GM23338 (cell line): ENCODE measurements at regions not wholly inside any gene's neighbourhood (a gene's known extent, or its start where the extent isn't known, plus 50 kb on each side); places are given as distances from the start of the nearest gene placed in this dataset.

Source experiments
- ATAC-seq: fragments of 200-7000 bp; cut with Tn5 transposase; 3 replicates; pipeline ENCODE4 v1.9.1; 2020
- DNase-seq: peaks from one replicate; pipeline ENCODE4 v3.0.0-alpha.2; 2015; ENCODE audit warnings: low spot score
- H2AFZ ChIP-seq: fragments of 200-600 bp; sonication (generic); 2 replicates; pipeline ENCODE4 v1.8.0; 2016; ENCODE audit warnings: antibody characterized with exemption, mild to moderate bottlenecking, moderate library complexity
- H3F3A ChIP-seq: fragments of 200-600 bp; sonication (generic); replicated peaks from 2 replicates; pipeline ENCODE4 v1.8.0; 2017; ENCODE audit warnings: antibody characterized with exemption, mixed run types, low read depth
- H3K27ac ChIP-seq: fragments of 200-600 bp; sonication (generic); 2 replicates; pipeline ENCODE4 v1.6.1; 2016; ENCODE audit warnings: low read depth
- H3K27me3 ChIP-seq: fragments of 200-600 bp; sonication (generic); 2 replicates; pipeline ENCODE4 v1.8.0; 2016; ENCODE audit warnings: mild to moderate bottlenecking, mixed run types, moderate library complexity; ENCODE audit not compliant: insufficient read depth
- H3K36me3 ChIP-seq: fragments of 200-600 bp; sonication (generic); 2 replicates; pipeline ENCODE4 v1.8.0; 2016; ENCODE audit warnings: mild to moderate bottlenecking; ENCODE audit not compliant: insufficient read depth
- H3K4me1 ChIP-seq: fragments of 200-600 bp; sonication (generic); 2 replicates; pipeline ENCODE4 v1.8.0; 2016; ENCODE audit warnings: mild to moderate bottlenecking, moderate library complexity; ENCODE audit not compliant: insufficient read depth
- H3K4me2 ChIP-seq: fragments of 200-600 bp; sonication (generic); 2 replicates; pipeline ENCODE4 v1.7.1; 2017; ENCODE audit warnings: mixed run types
- H3K4me3 ChIP-seq: fragments of 200-600 bp; sonication (generic); 2 replicates; pipeline ENCODE4 v1.6.1; 2016; ENCODE audit warnings: mixed run types
- H3K79me2 ChIP-seq: fragments of 200-600 bp; sonication (generic); replicated peaks from 2 replicates; pipeline ENCODE4 v1.8.0; 2017; ENCODE audit warnings: mild to moderate bottlenecking; ENCODE audit not compliant: insufficient read depth
- H3K9me2 ChIP-seq: fragments of 200-600 bp; sonication (generic); 2 replicates; pipeline ENCODE4 v1.8.0; 2017; ENCODE audit not compliant: insufficient read depth
- H4K20me1 ChIP-seq: fragments of 200-600 bp; sonication (generic); replicated peaks from 2 replicates; pipeline ENCODE4 v1.8.0; 2017; ENCODE audit warnings: mild to moderate bottlenecking; ENCODE audit not compliant: insufficient read depth
- H3K27ac Mint-ChIP-seq: 2 replicates; pipeline ENCODE4 v1.8.0; 2020; ENCODE audit warnings: inconsistent platforms, mild to moderate bottlenecking, moderate library complexity, mixed read lengths
- H3K27me3 Mint-ChIP-seq: 3 replicates; pipeline ENCODE4 v1.8.0; 2022; ENCODE audit warnings: low read depth, mild to moderate bottlenecking, moderate library complexity, mixed read lengths, inconsistent platforms; ENCODE audit not compliant: insufficient read depth, poor library complexity
- H3K36me3 Mint-ChIP-seq: 3 replicates; pipeline ENCODE4 v1.8.0; 2021; ENCODE audit warnings: low read depth, mild to moderate bottlenecking, inconsistent platforms, moderate library complexity, mixed read lengths
- H3K4me1 Mint-ChIP-seq: 3 replicates; pipeline ENCODE4 v1.8.0; 2020; ENCODE audit warnings: mild to moderate bottlenecking, inconsistent platforms, mixed read lengths
- H3K4me3 Mint-ChIP-seq: 3 replicates; pipeline ENCODE4 v1.8.0; 2021; ENCODE audit warnings: moderate library complexity, mild to moderate bottlenecking, inconsistent platforms, mixed read lengths
- H3K9me3 Mint-ChIP-seq: 3 replicates; pipeline ENCODE4 v1.8.0; 2020; ENCODE audit warnings: moderate library complexity, mild to moderate bottlenecking, inconsistent platforms, mixed read lengths
- CTCF ChIP-seq, 2 experiments: fragments of 200-600 bp in 1 of 2; sonication (generic) in 1 of 2; conservative IDR thresholded peaks; 2 replicates each; pipeline versions ENCODE4 v1.5.1 to v1.6.1; 2016 to 2017; ENCODE audit warnings: antibody characterized with exemption in 2 of 2, low read depth in 2 of 2, mild to moderate bottlenecking in 2 of 2, moderate library complexity in 1 of 2
- ETS1 ChIP-seq: IDR thresholded peaks from 2 replicates; pipeline ENCODE4 v1.6.1; 2016; ENCODE audit warnings: antibody characterized with exemption
- EZH2 ChIP-seq: fragments of 200-600 bp; sonication (generic); IDR thresholded peaks from one replicate; pipeline ENCODE4 v1.8.0; 2017; ENCODE audit warnings: antibody characterized with exemption, mild to moderate bottlenecking, low read depth; ENCODE audit not compliant: unreplicated experiment
- EZH2phosphoT487 ChIP-seq: fragments of 200-600 bp; sonication (generic); IDR thresholded peaks from one replicate; pipeline ENCODE4 v1.8.1; 2018; ENCODE audit warnings: antibody characterized with exemption; ENCODE audit not compliant: unreplicated experiment
- JUNB ChIP-seq: IDR thresholded peaks from one replicate; pipeline ENCODE4 v1.6.1; 2016; ENCODE audit warnings: antibody characterized with exemption; ENCODE audit not compliant: unreplicated experiment
- POLR2AphosphoS5 ChIP-seq: IDR thresholded peaks from 2 replicates; pipeline ENCODE4 v1.6.1; 2016; ENCODE audit warnings: antibody characterized with exemption, low read depth
- REST ChIP-seq: IDR thresholded peaks from one replicate; pipeline ENCODE4 v1.6.1; 2018; ENCODE audit warnings: antibody characterized with exemption; ENCODE audit not compliant: unreplicated experiment
- STAT1 ChIP-seq: IDR thresholded peaks from one replicate; pipeline ENCODE4 v1.6.1; 2016; ENCODE audit warnings: antibody characterized with exemption; ENCODE audit not compliant: unreplicated experiment
- ZNF114 ChIP-seq: fragments of 250-450 bp; sonication (Bioruptor Pico); IDR thresholded peaks from 2 replicates; pipeline ENCODE4 v1.5.0; 2020; ENCODE audit warnings: mild to moderate bottlenecking, moderate library complexity
- ZNF331 ChIP-seq: fragments of 250-450 bp; sonication (Bioruptor Pico); IDR thresholded peaks from 2 replicates; pipeline ENCODE4 v1.5.0; 2020; ENCODE audit warnings: low read depth, mild to moderate bottlenecking, moderate library complexity

- H3K79me2 ChIP-seq, result no peaks in the 10 kb centered on the region
- no peaks in the 10 kb centered on the region for H3K4me1 ChIP-seq
- H3K4me3 ChIP-seq, result no peak overlapping the region
- H3K9me3 Mint-ChIP-seq, result peaks cover 25% of the 10 kb centered on the region
- no peaks in the 10 kb centered on the region for H3F3A ChIP-seq
- no peaks in the 10 kb centered on the region for H4K20me1 ChIP-seq
- no peak overlapping the region for H3K27ac Mint-ChIP-seq
- H3K27me3 ChIP-seq, result no peaks in the 10 kb centered on the region
- TF ChIP-seq EZH2phosphoT487, result no peak
- no peak for TF ChIP-seq ZNF114 (CRISPR knock-in tag)
- TF ChIP-seq ETS1, result no peak
- TF ChIP-seq EZH2, result no peak
- TF ChIP-seq POLR2AphosphoS5, result no peak
- TF ChIP-seq STAT1, result no peak
- TF ChIP-seq CTCF (conservative IDR thresholded peaks at IDR 0.05; ENCODE audit: low read depth in 2 of 2), result no peak
- TF ChIP-seq ZNF331 (CRISPR knock-in tag), result no peak
- no peak overlapping the region for H3K4me2 ChIP-seq
- H2AFZ ChIP-seq, result no peak overlapping the region
- no peak for DNase-seq
- H3K27ac ChIP-seq, result no peak overlapping the region
- H3K9me2 ChIP-seq, result peaks cover 14% of the 10 kb centered on the region
- no peak overlapping the region for H3K4me3 Mint-ChIP-seq
- H3K36me3 ChIP-seq, result peaks cover 9% of the 10 kb centered on the region; the same call in 1 of the 2 replicates
- H3K4me1 Mint-ChIP-seq, result no peaks in the 10 kb centered on the region; the same call in 2 of the 3 replicates
- no peak for ATAC-seq
- peaks cover 27% of the 10 kb centered on the region for H3K36me3 Mint-ChIP-seq
- H3K27me3 Mint-ChIP-seq, result peaks cover 1% of the 10 kb centered on the region
These were observed 396.1 kb upstream of the GRAMD2B start for GRCh38 chr5:126027149-126027548.

- Histone ChIP-seq H3F3A (no peaks in the 10 kb centered on the region), H3K36me3 (peaks cover 9% of the 10 kb centered on the region; the same call in 1 of the 2 replicates), H4K20me1 (no peaks in the 10 kb centered on the region), H3K4me1 (no peaks in the 10 kb centered on the region), H3K79me2 (no peaks in the 10 kb centered on the region), H3K9me2 (peaks cover 14% of the 10 kb centered on the region), H3K27me3 (no peaks in the 10 kb centered on the region), H2AFZ (no peak overlapping the region), H3K4me3 (no peak overlapping the region), H3K27ac (no peak overlapping the region), H3K4me2 (no peak overlapping the region)
- H3K27ac Mint-ChIP-seq, result no peak overlapping the region; the same call in 1 of the 2 replicates
- no peak for ATAC-seq
- TF ChIP-seq JUNB (no peak), STAT1 (no peak), REST (no peak), EZH2 (no peak), EZH2phosphoT487 (no peak), ZNF114 (CRISPR knock-in tag) (no peak)
- H3K4me3 Mint-ChIP-seq, result no peak overlapping the region
- H3K9me3 Mint-ChIP-seq, result peaks cover 25% of the 10 kb centered on the region
- H3K27me3 Mint-ChIP-seq, result peaks cover 1% of the 10 kb centered on the region
- no peaks in the 10 kb centered on the region; the same call in 2 of the 3 replicates for H3K4me1 Mint-ChIP-seq
- no peak for DNase-seq
- peaks cover 27% of the 10 kb centered on the region for H3K36me3 Mint-ChIP-seq
These were observed 395.6 kb upstream of the GRAMD2B start for GRCh38 chr5:126027652-126028051.
